Smooth muscle cell (in vitro differentiated cells): ENCODE measurements at regions not wholly inside any gene's neighbourhood (a gene's known extent, or its start where the extent isn't known, plus 50 kb on each side); places are given as distances from the start of the nearest gene placed in this dataset.
"Not testable (repeated sequence)": the region's sequence is repeated elsewhere in the genome, so short reads cannot be mapped to it uniquely, and the experiment has no call there.

Experiments used
- DNase-seq: peaks from one replicate; lab custom pipeline; 2025; ENCODE audit not compliant: unreplicated experiment; lab: John Stamatoyannopoulos, UW
- H2AFZ ChIP-seq: fragments of 200-600 bp; sonication (generic); 2 replicates; pipeline ENCODE4 v1.6.0; 2016; ENCODE audit warnings: antibody characterized with exemption, low read depth, mild to moderate bottlenecking
- H3F3A ChIP-seq: fragments of 200-600 bp; sonication (generic); 2 replicates; pipeline ENCODE4 v1.6.0; 2017; ENCODE audit warnings: antibody characterized with exemption, low read depth
- H3K27ac ChIP-seq: fragments of 200-600 bp; sonication (generic); 2 replicates; pipeline ENCODE4 v1.5.1; 2016; ENCODE audit warnings: low read depth, mild to moderate bottlenecking
- H3K27me3 ChIP-seq: fragments of 200-600 bp; sonication (generic); 2 replicates; pipeline ENCODE4 v1.6.1; 2016; ENCODE audit warnings: low read depth, mild to moderate bottlenecking
- H3K36me3 ChIP-seq: fragments of 200-600 bp; sonication (generic); 2 replicates; pipeline ENCODE4 v1.5.1; 2016; ENCODE audit warnings: low read depth
- H3K4me1 ChIP-seq: fragments of 200-600 bp; sonication (generic); 2 replicates; pipeline ENCODE4 v1.5.1; 2016; ENCODE audit warnings: low read depth
- H3K4me2 ChIP-seq: fragments of 200-600 bp; sonication (generic); 2 replicates; pipeline ENCODE4 v1.6.0; 2016; ENCODE audit warnings: mild to moderate bottlenecking
- H3K4me3 ChIP-seq: fragments of 200-600 bp; sonication (generic); 2 replicates; pipeline ENCODE4 v1.5.1; 2016; ENCODE audit warnings: mild to moderate bottlenecking
- H3K79me2 ChIP-seq: fragments of 200-600 bp; sonication (generic); 2 replicates; pipeline ENCODE4 v1.6.0; 2016; ENCODE audit warnings: low read depth, mild to moderate bottlenecking
- H3K9ac ChIP-seq: fragments of 200-600 bp; sonication (generic); 2 replicates; pipeline ENCODE4 v1.6.0; 2016; ENCODE audit warnings: low read depth
- H3K9me3 ChIP-seq: fragments of 200-600 bp; sonication (generic); replicated peaks from 2 replicates; pipeline ENCODE4 v1.5.1; 2016; ENCODE audit warnings: low read depth
- H4K20me1 ChIP-seq: fragments of 200-600 bp; sonication (generic); 2 replicates; pipeline ENCODE4 v1.6.0; 2016; ENCODE audit warnings: low read depth
- CTCF ChIP-seq: fragments of 200-600 bp; sonication (generic); IDR thresholded peaks from 2 replicates; pipeline ENCODE4 v1.5.1; 2017; ENCODE audit warnings: borderline replicate concordance, mild to moderate bottlenecking, antibody characterized with exemption; ENCODE audit not compliant: insufficient read depth, poor library complexity, severe bottlenecking
- WGBS: methylation state at CpG from one replicate; pipeline ENCODE4 v1.1.7; 2016; ENCODE audit warnings: low lambda C conversion rate; 5-methylcytosine and 5-hydroxymethylcytosine counted together

- Histone ChIP-seq H4K20me1 (no peaks in the 10 kb centered on the region), H3K4me2 (no peak overlapping the region), H3K9ac (no peak overlapping the region), H2AFZ (no peak overlapping the region), H3F3A (no peaks in the 10 kb centered on the region), H3K27me3 (no peaks in the 10 kb centered on the region), H3K9me3 (no peaks in the 10 kb centered on the region), H3K27ac (no peak overlapping the region), H3K79me2 (no peaks in the 10 kb centered on the region), H3K4me1 (no peaks in the 10 kb centered on the region), H3K36me3 (no peaks in the 10 kb centered on the region), H3K4me3 (no peak overlapping the region)
- no peak for DNase-seq
- 89% methylated on average over 3 of the region's 3 CpGs for WGBS
- no peak for TF ChIP-seq CTCF
Measured at GRCh38 chr6:80872199-80872950, 765.9 kb downstream of the BCKDHB start.

- no peaks in the 10 kb centered on the region for H3F3A ChIP-seq
- DNase-seq: no peak
- H3K4me1 ChIP-seq: no peaks in the 10 kb centered on the region
- no peaks in the 10 kb centered on the region for H3K27me3 ChIP-seq
- H2AFZ ChIP-seq: no peak overlapping the region
- H3K9ac ChIP-seq: no peak overlapping the region
- H3K9me3 ChIP-seq: no peaks in the 10 kb centered on the region
- no peak overlapping the region for H3K4me3 ChIP-seq
- no peak for TF ChIP-seq CTCF
- no peak overlapping the region for H3K4me2 ChIP-seq
- H3K79me2 ChIP-seq: no peaks in the 10 kb centered on the region
- no peak overlapping the region for H3K27ac ChIP-seq
- 86% methylated on average over 4 of the region's 4 CpGs for WGBS
- H4K20me1 ChIP-seq: no peaks in the 10 kb centered on the region
- H3K36me3 ChIP-seq: no peaks in the 10 kb centered on the region
Measured at GRCh38 chr6:80862756-80863155, 756.3 kb downstream of the BCKDHB start.

- Histone ChIP-seq H3K27me3 (no peaks in the 10 kb centered on the region), H3K79me2 (no peaks in the 10 kb centered on the region), H3F3A (no peaks in the 10 kb centered on the region), H2AFZ (no peak overlapping the region), H3K9me3 (peaks cover 4% of the 10 kb centered on the region), H3K4me1 (no peaks in the 10 kb centered on the region), H4K20me1 (no peaks in the 10 kb centered on the region), H3K4me3 (no peak overlapping the region), H3K4me2 (no peak overlapping the region), H3K36me3 (no peaks in the 10 kb centered on the region), H3K27ac (no peak overlapping the region), H3K9ac (no peak overlapping the region)
- TF ChIP-seq CTCF: no peak
- DNase-seq: no peak
- 86% methylated on average over 2 of the region's 2 CpGs for WGBS
Measured at GRCh38 chr6:80860107-80860506, 753.6 kb downstream of the BCKDHB start.

GRCh38 chr6:80847973-80848372 lies 741.5 kb downstream of the BCKDHB start:
- not testable (repeated sequence) for H3K4me3 ChIP-seq, H2AFZ ChIP-seq, H3K79me2 ChIP-seq, H3F3A ChIP-seq, DNase-seq, H3K36me3 ChIP-seq, H3K27me3 ChIP-seq, H4K20me1 ChIP-seq, H3K9me3 ChIP-seq, H3K9ac ChIP-seq, H3K4me2 ChIP-seq, H3K27ac ChIP-seq, H3K4me1 ChIP-seq
- WGBS: 93% methylated on average over 12 of the region's 12 CpGs
